HCT116 (cell line): ENCODE measurements at regions not wholly inside any gene's neighbourhood (a gene's known extent, or its start where the extent isn't known, plus 50 kb on each side); places are given as distances from the start of the nearest gene placed in this dataset.

ENCODE experiments used
- ATAC-seq: fragments of 200-7000 bp; cut with Tn5 transposase; 2 replicates; pipeline ENCODE4 v1.9.1; 2020; ENCODE audit warnings: mild to moderate bottlenecking, moderate library complexity
- BruUV-seq: library from RNA; stranded (reverse); fragments of 400-500 nt; replicated peaks from 2 replicates; lab custom pipeline; 2021; lab: Mats Ljungman, UMichigan
- CTCF ChIA-PET: fragments of 300-600 bp; sonication (Branson Sonifier 250); formaldehyde crosslinking; loops from one replicate; lab custom pipeline; 2021; ENCODE audit warnings: antibody characterized with exemption; lab: Charles Lee
- POLR2A ChIA-PET: fragments of 300-600, 350-600 bp; sonication (Branson Sonifier 250); formaldehyde crosslinking; loops from one replicate; lab custom pipeline; 2021; ENCODE audit warnings: antibody characterized with exemption; lab: Charles Lee
- RAD21 ChIA-PET, 2 experiments: fragments of 300-600 bp; sonication (Branson Sonifier 250); formaldehyde crosslinking; loops; one replicate each; lab custom pipeline; 2023; ENCODE audit warnings: low total read pairs in 2 of 2; ENCODE audit not compliant: uncharacterized antibody in 2 of 2, unreplicated experiment in 2 of 2, low non-redundant PET in 1 of 2; lab: Charles Lee
- DNase-seq: peaks from one replicate; pipeline ENCODE4 v3.0.0-alpha.2; 2010; ENCODE audit warnings: low read depth, low spot score
- H2AFZ ChIP-seq: fragments of 200-600 bp; shearing (Covaris generic), sonication (generic); 2 replicates; pipeline ENCODE4 v1.6.1; 2017; ENCODE audit warnings: low read depth, mixed run types, mixed read lengths, antibody characterized with exemption, low read length; ENCODE audit not compliant: poor library complexity, severe bottlenecking
- H3K27ac ChIP-seq: 2 replicates; pipeline ENCODE4 v1.5.1; 2012; ENCODE audit warnings: low read depth, low read length
- H3K27me3 ChIP-seq: fragments of 200-600 bp; sonication (generic); 2 replicates; pipeline ENCODE4 v1.6.1; 2016; ENCODE audit warnings: mixed run types, low read length, mixed read lengths; ENCODE audit not compliant: insufficient read depth
- H3K36me3 ChIP-seq, 2 experiments: fragments of 200-500 bp in 1 of 2; fragments of 200-600 bp in 1 of 2; sonication (Bioruptor generic) in 1 of 2; sonication (generic) in 1 of 2; 2 replicates each; pipeline versions ENCODE4 v1.5.1 to v1.6.1; 2014 to 2016; ENCODE audit warnings: low read length in 2 of 2, inconsistent platforms in 1 of 2, mixed read lengths in 1 of 2, mixed run types in 1 of 2; ENCODE audit not compliant: insufficient read depth in 2 of 2, control insufficient read depth in 1 of 2
- H3K4me1 ChIP-seq, 2 experiments: fragments of 200-600 bp in 1 of 2; sonication (generic) in 1 of 2; 2 replicates each; pipeline versions ENCODE4 v1.5.1 to v1.6.1; 2012 to 2017; ENCODE audit warnings: low read length in 2 of 2, inconsistent platforms in 1 of 2, mild to moderate bottlenecking in 1 of 2, mixed read lengths in 1 of 2, mixed run types in 1 of 2, moderate library complexity in 1 of 2; ENCODE audit not compliant: insufficient read depth in 2 of 2, control insufficient read depth in 1 of 2
- H3K4me2 ChIP-seq: fragments of 200-600 bp; sonication (generic); 2 replicates; pipeline ENCODE4 v1.6.1; 2017; ENCODE audit warnings: mixed run types, low read length, mixed read lengths
- H3K4me3 ChIP-seq, 2 experiments: fragments of 200-600 bp in 1 of 2; sonication (generic) in 1 of 2; replicated peaks in 1 of 2; 2 replicates each; pipeline ENCODE4 v1.5.1; 2011 to 2016; ENCODE audit warnings: low read length in 2 of 2, control low read depth in 1 of 2, low read depth in 1 of 2, mild to moderate bottlenecking in 1 of 2, mixed read lengths in 1 of 2, mixed run types in 1 of 2
- H3K79me2 ChIP-seq: fragments of 200-600 bp; sonication (generic); 2 replicates; pipeline ENCODE4 v1.6.1; 2017; ENCODE audit warnings: mild to moderate bottlenecking, mixed run types, low read length, moderate library complexity, mixed read lengths; ENCODE audit not compliant: insufficient read depth
- H3K9ac ChIP-seq: fragments of 200-600 bp; sonication (generic); 2 replicates; pipeline ENCODE4 v1.6.1; 2016; ENCODE audit warnings: low read length, mixed read lengths
- H3K9me2 ChIP-seq: fragments of 200-600 bp; sonication (generic), shearing (Covaris generic); 2 replicates; pipeline ENCODE4 v1.6.1; 2017; ENCODE audit warnings: mixed run types, mild to moderate bottlenecking, moderate library complexity; ENCODE audit not compliant: insufficient read depth
- H3K9me3 ChIP-seq, 2 experiments: fragments of 200-500 bp in 1 of 2; fragments of 200-600 bp in 1 of 2; sonication (Bioruptor generic) in 1 of 2; sonication (generic) in 1 of 2; 2 replicates each; pipeline ENCODE4 v1.6.1; 2014 to 2017; ENCODE audit warnings: low read length in 2 of 2, mixed read lengths in 2 of 2, inconsistent platforms in 1 of 2, low read depth in 1 of 2, mild to moderate bottlenecking in 1 of 2, mixed run types in 1 of 2, moderate library complexity in 1 of 2; ENCODE audit not compliant: control insufficient read depth in 1 of 2, insufficient read depth in 1 of 2
- H4K20me1 ChIP-seq: fragments of 200-600 bp; sonication (generic), shearing (Covaris generic); 2 replicates; pipeline ENCODE4 v1.6.1; 2017; ENCODE audit warnings: mixed run types, mild to moderate bottlenecking, moderate library complexity; ENCODE audit not compliant: insufficient read depth
- FOSL1 ChIP-seq: IDR thresholded peaks from 2 replicates; pipeline ENCODE4 v1.6.1; 2012; ENCODE audit warnings: low read depth
- POLR2A ChIP-seq: IDR thresholded peaks from 2 replicates; pipeline ENCODE4 v1.7.0; 2011; ENCODE audit warnings: borderline replicate concordance; ENCODE audit not compliant: insufficient read depth, insufficient read length; ENCODE audit errors: extremely low read depth
- RAD21 ChIP-seq: IDR thresholded peaks from 2 replicates; pipeline ENCODE4 v1.6.1; 2012; ENCODE audit warnings: low read depth, mild to moderate bottlenecking
- SRF ChIP-seq: IDR thresholded peaks from 2 replicates; pipeline ENCODE4 v1.6.1; 2012; ENCODE audit warnings: low read depth
- YY1 ChIP-seq: IDR thresholded peaks from 2 replicates; pipeline ENCODE4 v1.6.1; 2011; ENCODE audit warnings: low read length, low read depth, moderate library complexity, mild to moderate bottlenecking; ENCODE audit not compliant: insufficient replicate concordance; ENCODE audit errors: extremely low read depth
- intact Hi-C: fragments of 100-400 bp; cut with micrococcal nuclease; formaldehyde crosslinking; loops from 2 replicates; pipeline ENCODE4 v1.10.0; 2022

GRCh38 chr17:71477356-71477755 lies 643.5 kb upstream of the SOX9 start:
- Histone ChIP-seq H3K9me3 (no peaks in the 10 kb centered on the region), H3K4me3 (no peak overlapping the region), H3K79me2 (no peaks in the 10 kb centered on the region), H3K27ac (no peak overlapping the region), H3K9me2 (no peaks in the 10 kb centered on the region), H3K4me1 (peaks cover 0 to 11% of the 10 kb centered on the region in 2 experiments; a peak in 2 of 4 replicates), H2AFZ (no peak overlapping the region), H3K27me3 (no peaks in the 10 kb centered on the region), H4K20me1 (no peaks in the 10 kb centered on the region), H3K36me3 (no peaks in the 10 kb centered on the region), H3K4me2 (no peak overlapping the region), H3K9ac (no peak overlapping the region)
- no TSS peak for BruUV-seq
- intact Hi-C loops, result loop anchor here (10.0 kb wide), 1 partner anchor 843 kb away; no protein-coding TSS in a partner anchor
- CTCF ChIA-PET, result interaction anchor here (0.6 kb wide), 1 partner anchor 8 kb away, joined by 3 read pairs; no protein-coding TSS in a partner anchor
- POLR2A ChIA-PET, result no interaction called here
- DNase-seq, result no peak
- TF ChIP-seq POLR2A, result no peak
- TF ChIP-seq FOSL1, result no peak
- TF ChIP-seq RAD21, result no peak
- RAD21 ChIA-PET, result no interaction called here
- ATAC-seq, result no peak

- TF ChIP-seq YY1 (no peak), SRF (no peak)
- H3K9me2 ChIP-seq, result no peaks in the 10 kb centered on the region
- DNase-seq (no peak), ATAC-seq (no peak)
- no peaks in the 10 kb centered on the region for H3K36me3 ChIP-seq
- RAD21 ChIA-PET, result no interaction called here
- no peak overlapping the region for H2AFZ ChIP-seq
- no TSS peak for BruUV-seq
- no peaks in the 10 kb centered on the region for H3K79me2 ChIP-seq
- no peaks in the 10 kb centered on the region for H3K9me3 ChIP-seq
- intact Hi-C loops, result loop anchor here (10.0 kb wide), 1 partner anchor 55 kb away; no protein-coding TSS in a partner anchor
- CTCF ChIA-PET, result no interaction called here
- POLR2A ChIA-PET, result no interaction called here
- H4K20me1 ChIP-seq, result no peaks in the 10 kb centered on the region
- no peak overlapping the region for H3K27ac ChIP-seq
- no peaks in the 10 kb centered on the region for H3K4me1 ChIP-seq
- H3K9ac ChIP-seq, result no peak overlapping the region
- H3K27me3 ChIP-seq, result no peaks in the 10 kb centered on the region
- no peak overlapping the region for H3K4me2 ChIP-seq
- H3K4me3 ChIP-seq, result no peak overlapping the region
Measured at GRCh38 chr17:71480099-71480498, 640.7 kb upstream of the SOX9 start.
